Trophoblast cell (in vitro differentiated cells and primary cell): ENCODE measurements at regions not wholly inside any gene's neighbourhood (a gene's known extent, or its start where the extent isn't known, plus 50 kb on each side); places are given as distances from the start of the nearest gene placed in this dataset.

Experiments used
- DNase-seq, 2 donors: peaks; one replicate each; pipeline ENCODE4 v3.0.0-alpha.2; 2016
- H2AFZ ChIP-seq: 2 replicates; pipeline ENCODE4 v1.6.1; 2013; ENCODE audit warnings: low read length, moderate library complexity, mild to moderate bottlenecking; ENCODE audit not compliant: insufficient read depth, poor library complexity
- H2AK5ac ChIP-seq: 2 replicates; pipeline ENCODE4 v1.6.1; 2013; ENCODE audit warnings: mild to moderate bottlenecking, low read length
- H2BK120ac ChIP-seq: 2 replicates; pipeline ENCODE4 v1.6.1; 2013; ENCODE audit warnings: low read length, mild to moderate bottlenecking, moderate library complexity; ENCODE audit not compliant: insufficient read depth, poor library complexity
- H2BK12ac ChIP-seq: 2 replicates; pipeline ENCODE4 v1.6.1; 2013; ENCODE audit warnings: mild to moderate bottlenecking, low read length, moderate library complexity
- H2BK5ac ChIP-seq: 2 replicates; pipeline ENCODE4 v1.6.1; 2013; ENCODE audit warnings: low read length, low read depth, moderate library complexity, mild to moderate bottlenecking; ENCODE audit not compliant: poor library complexity
- H3K14ac ChIP-seq: 2 replicates; pipeline ENCODE4 v1.6.1; 2013; ENCODE audit warnings: mild to moderate bottlenecking, low read length
- H3K18ac ChIP-seq: 2 replicates; pipeline ENCODE4 v1.6.1; 2013; ENCODE audit warnings: mild to moderate bottlenecking, low read length
- H3K23ac ChIP-seq: 2 replicates; pipeline ENCODE4 v1.6.1; 2013; ENCODE audit warnings: low read length
- H3K27ac ChIP-seq: 2 replicates; pipeline ENCODE4 v1.5.1; 2013; ENCODE audit warnings: low read depth, mild to moderate bottlenecking, inconsistent platforms, low read length, moderate library complexity
- H3K27me3 ChIP-seq: 2 replicates; pipeline ENCODE4 v1.6.1; 2013; ENCODE audit warnings: inconsistent platforms, mild to moderate bottlenecking, low read length, moderate library complexity; ENCODE audit not compliant: insufficient read depth
- H3K36me3 ChIP-seq, 2 experiments: 1 replicate in 1 of 2; 2 replicates in 1 of 2; pipeline ENCODE4 v1.6.1; 2013; ENCODE audit warnings: low read length in 2 of 2, mild to moderate bottlenecking in 2 of 2, moderate library complexity in 1 of 2; ENCODE audit not compliant: insufficient read depth in 2 of 2, control insufficient read depth in 1 of 2
- H3K4ac ChIP-seq: 2 replicates; pipeline ENCODE4 v1.6.1; 2013; ENCODE audit warnings: low read depth, mild to moderate bottlenecking, low read length, moderate library complexity
- H3K4me1 ChIP-seq, 2 experiments: 1 replicate in 1 of 2; 2 replicates in 1 of 2; pipeline ENCODE4 v1.6.1; 2013; ENCODE audit warnings: low read length in 2 of 2, mild to moderate bottlenecking in 2 of 2, moderate library complexity in 1 of 2; ENCODE audit not compliant: insufficient read depth in 2 of 2, control insufficient read depth in 1 of 2
- H3K4me2 ChIP-seq: 2 replicates; pipeline ENCODE4 v1.6.1; 2013; ENCODE audit warnings: inconsistent platforms, mild to moderate bottlenecking, low read length, moderate library complexity
- H3K4me3 ChIP-seq: 2 replicates; pipeline ENCODE4 v1.5.1; 2013; ENCODE audit warnings: mild to moderate bottlenecking, low read depth, low read length, inconsistent platforms
- H3K79me1 ChIP-seq: one replicate; pipeline ENCODE4 v1.6.1; 2013; ENCODE audit warnings: low read length
- H3K79me2 ChIP-seq: 2 replicates; pipeline ENCODE4 v1.6.1; 2013; ENCODE audit warnings: low read length, mild to moderate bottlenecking; ENCODE audit not compliant: control insufficient read depth, insufficient read depth, poor library complexity
- H3K9ac ChIP-seq: 2 replicates; pipeline ENCODE4 v1.6.1; 2013; ENCODE audit warnings: mild to moderate bottlenecking, low read length
- H3K9me3 ChIP-seq: 2 replicates; pipeline ENCODE4 v1.6.1; 2013; ENCODE audit warnings: low read depth, mild to moderate bottlenecking, control low read depth, inconsistent platforms, low read length; ENCODE audit not compliant: insufficient read depth
- H4K12ac ChIP-seq: 2 replicates; pipeline ENCODE4 v1.6.1; 2013; ENCODE audit warnings: low read depth, mild to moderate bottlenecking, low read length, moderate library complexity
- H4K8ac ChIP-seq: 2 replicates; pipeline ENCODE4 v1.6.1; 2013; ENCODE audit warnings: low read depth, mild to moderate bottlenecking, low read length, moderate library complexity
- H4K91ac ChIP-seq: one replicate; pipeline ENCODE4 v1.6.1; 2013; ENCODE audit warnings: low read depth, mild to moderate bottlenecking, low read length, moderate library complexity
- WGBS: extraction: QIAGEN DNeasy Blood & Tissue Kit; methylation state at CpG from one replicate; pipeline ENCODE4 v1.1.7; 2013; ENCODE audit warnings: missing lambda C conversion rate; ENCODE audit not compliant: insufficient read length, insufficient coverage; ENCODE audit errors: extremely low coverage; 5-methylcytosine and 5-hydroxymethylcytosine counted together

GRCh38 chr12:87368259-87368658 is 660.9 kb downstream of the C12orf50 start:
- H4K8ac ChIP-seq, result no peak overlapping the region
- H3K79me2 ChIP-seq, result no peaks in the 10 kb centered on the region
- no peak overlapping the region for H2AFZ ChIP-seq
- H3K27me3 ChIP-seq, result no peaks in the 10 kb centered on the region
- no peaks in the 10 kb centered on the region for H3K36me3 ChIP-seq
- H2AK5ac ChIP-seq, result no peak overlapping the region
- H3K79me1 ChIP-seq, result no peaks in the 10 kb centered on the region
- H2BK12ac ChIP-seq, result no peak overlapping the region
- no peaks in the 10 kb centered on the region for H3K9me3 ChIP-seq
- H3K4me2 ChIP-seq, result no peak overlapping the region
- H3K4me3 ChIP-seq, result no peak overlapping the region
- no peak overlapping the region for H3K9ac ChIP-seq
- H3K18ac ChIP-seq, result no peak overlapping the region
- WGBS, result no CpG with 5 or more reads among the region's 1 CpG
- H2BK5ac ChIP-seq, result no peak overlapping the region
- no peak overlapping the region for H3K27ac ChIP-seq
- no peak overlapping the region for H3K14ac ChIP-seq
- no peak overlapping the region for H3K23ac ChIP-seq
- H3K4ac ChIP-seq, result no peak overlapping the region
- H4K12ac ChIP-seq, result no peak overlapping the region
- no peak for DNase-seq
- no peak overlapping the region for H4K91ac ChIP-seq
- H3K4me1 ChIP-seq, result no peaks in the 10 kb centered on the region
- H2BK120ac ChIP-seq, result no peak overlapping the region

- Histone ChIP-seq H3K27ac (no peak overlapping the region), H4K8ac (no peak overlapping the region), H2BK120ac (no peak overlapping the region), H3K79me2 (no peaks in the 10 kb centered on the region), H3K4ac (no peak overlapping the region), H3K4me2 (no peak overlapping the region), H2BK12ac (no peak overlapping the region), H3K4me1 (no peaks in the 10 kb centered on the region), H3K79me1 (no peaks in the 10 kb centered on the region), H3K18ac (no peak overlapping the region), H2AK5ac (no peak overlapping the region), H3K36me3 (no peaks in the 10 kb centered on the region), H2BK5ac (no peak overlapping the region), H3K14ac (no peak overlapping the region), H3K27me3 (no peaks in the 10 kb centered on the region), H3K9me3 (no peaks in the 10 kb centered on the region), H3K23ac (no peak overlapping the region), H2AFZ (no peak overlapping the region), H4K12ac (no peak overlapping the region), H3K4me3 (no peak overlapping the region), H4K91ac (no peak overlapping the region), H3K9ac (no peak overlapping the region)
- WGBS, result no CpG with 5 or more reads among the region's 1 CpG
- no peak for DNase-seq
Measured at GRCh38 chr12:87365423-87365822, 663.8 kb downstream of the C12orf50 start.

DNA sequence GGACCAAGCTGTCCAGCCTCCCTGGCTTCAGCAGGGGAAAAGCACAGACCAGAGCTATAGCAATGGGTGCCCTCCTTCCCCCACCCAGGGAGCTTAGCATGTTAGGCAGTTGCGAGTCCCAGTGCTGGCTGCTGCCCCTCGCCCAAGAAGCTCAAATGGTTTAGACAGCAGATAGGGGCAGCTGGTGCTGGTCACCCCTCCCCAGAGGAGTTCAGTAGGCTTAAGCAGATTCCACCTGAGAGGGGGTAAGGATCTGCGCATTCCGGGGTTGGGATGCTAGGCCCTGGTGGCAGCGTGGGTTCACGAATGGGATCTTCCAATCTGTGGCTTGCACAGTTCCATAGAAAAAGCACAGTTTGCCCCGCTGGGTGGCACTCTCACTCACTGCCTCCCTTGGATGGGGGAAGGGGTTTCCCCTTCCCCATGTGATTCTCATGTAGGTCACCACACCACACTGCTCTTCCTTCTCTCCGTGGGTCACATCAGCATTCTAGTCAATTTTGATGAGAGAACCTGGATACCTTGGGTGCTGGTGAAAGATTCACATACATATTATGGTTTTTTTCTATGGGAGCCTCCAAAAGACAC is 665.6 kb downstream of the C12orf50 start:
- H3K9me3 ChIP-seq, result no peaks in the 10 kb centered on the region
- H2BK5ac ChIP-seq, result no peak overlapping the region
- H3K79me1 ChIP-seq, result no peaks in the 10 kb centered on the region
- no peak for DNase-seq
- no peak overlapping the region for H2AK5ac ChIP-seq
- H3K27ac ChIP-seq, result no peak overlapping the region
- WGBS, result no CpG with 5 or more reads among the region's 8 CpGs
- no peak overlapping the region for H3K9ac ChIP-seq
- H3K4ac ChIP-seq, result no peak overlapping the region
- no peak overlapping the region for H3K4me2 ChIP-seq
- no peak overlapping the region for H4K12ac ChIP-seq
- H3K14ac ChIP-seq, result no peak overlapping the region
- H3K4me1 ChIP-seq, result no peaks in the 10 kb centered on the region
- H3K36me3 ChIP-seq, result no peaks in the 10 kb centered on the region
- H4K8ac ChIP-seq, result no peak overlapping the region
- H3K4me3 ChIP-seq, result no peak overlapping the region
- H3K79me2 ChIP-seq, result no peaks in the 10 kb centered on the region
- H3K27me3 ChIP-seq, result no peaks in the 10 kb centered on the region
- H2AFZ ChIP-seq, result no peak overlapping the region
- no peak overlapping the region for H3K23ac ChIP-seq
- no peak overlapping the region for H2BK120ac ChIP-seq
- H3K18ac ChIP-seq, result no peak overlapping the region
- no peak overlapping the region for H2BK12ac ChIP-seq
- no peak overlapping the region for H4K91ac ChIP-seq

DNA sequence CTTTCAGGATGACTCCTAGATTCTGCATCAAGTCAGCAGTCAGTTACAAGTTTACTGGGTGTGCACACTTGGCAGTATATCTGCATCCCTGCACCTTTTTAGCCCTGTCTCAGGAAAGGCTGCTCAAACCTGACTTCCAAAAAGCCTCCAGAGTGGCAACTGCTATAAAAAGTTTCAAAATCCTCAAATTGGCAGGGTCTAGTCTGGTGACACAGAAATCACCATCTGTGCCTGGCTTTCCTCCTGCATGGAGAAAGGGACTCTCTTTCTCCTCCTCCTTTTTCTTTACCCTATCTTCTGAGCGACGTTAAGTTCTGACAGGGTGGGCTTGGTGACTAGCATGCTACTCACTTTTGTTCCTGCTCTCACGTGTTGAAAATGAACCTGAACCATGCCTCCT is 679.5 kb downstream of the C12orf50 start:
- WGBS, result no CpG with 5 or more reads among the region's 3 CpGs
- Histone ChIP-seq H2BK5ac (no peak overlapping the region), H4K8ac (no peak overlapping the region), H3K4me1 (peaks cover 0 to 4% of the 10 kb centered on the region in 2 experiments), H2BK120ac (no peak overlapping the region), H3K79me2 (no peaks in the 10 kb centered on the region), H3K4ac (no peak overlapping the region), H3K23ac (no peak overlapping the region), H3K14ac (no peak overlapping the region), H3K36me3 (no peaks in the 10 kb centered on the region), H4K12ac (no peak overlapping the region), H3K79me1 (no peaks in the 10 kb centered on the region), H3K27me3 (no peaks in the 10 kb centered on the region), H3K18ac (no peak overlapping the region), H3K4me3 (no peak overlapping the region), H3K27ac (no peak overlapping the region), H2AFZ (no peak overlapping the region), H3K4me2 (no peak overlapping the region), H3K9me3 (no peaks in the 10 kb centered on the region), H2AK5ac (no peak overlapping the region), H4K91ac (no peak overlapping the region), H2BK12ac (no peak overlapping the region), H3K9ac (no peak overlapping the region)
- no peak for DNase-seq
